Suppressor macrophage treated with lipopolysaccharide for 1 hour (primary cell): ENCODE measurements at regions not wholly inside any gene's neighbourhood (a gene's known extent, or its start where the extent isn't known, plus 50 kb on each side); places are given as distances from the start of the nearest gene placed in this dataset.
A peak's percentile ranks its signal among the peaks of the same experiment; 100 is the strongest.
"Not testable (repeated sequence)": the region's sequence is repeated elsewhere in the genome, so short reads cannot be mapped to it uniquely, and the experiment has no call there.

Source experiments
- DNase-seq, 3 donors: peaks; one replicate each; pipeline ENCODE4 v3.0.0-alpha.2; 2020 to 2022

GRCh38 chr12:11980115-11980514 is 90.6 kb upstream of the BCL2L14 start:
- DNase-seq = peak; percentile 16 to 59 (median 36)

GRCh38 chr12:11981121-11981733 is 89.5 kb upstream of the BCL2L14 start:
- peak; percentile 72 to 98 (median 93) for DNase-seq

- no peak for DNase-seq
Observed at GRCh38 chr12:11984417-11984816, 86.3 kb upstream of the BCL2L14 start.

- DNase-seq = no peak
Observed at GRCh38 chr12:11986165-11986564, 84.6 kb upstream of the BCL2L14 start.

- no peak for DNase-seq
Observed at GRCh38 chr12:11987901-11988300, 82.8 kb upstream of the BCL2L14 start.

GRCh38 chr12:11991604-11992003 is 79.1 kb upstream of the BCL2L14 start:
- no peak for DNase-seq

- no peak for DNase-seq
Observed at GRCh38 chr12:11992515-11992914, 78.2 kb upstream of the BCL2L14 start.

- DNase-seq = not testable (repeated sequence)
Observed at GRCh38 chr12:11998307-11998943, 72.3 kb upstream of the BCL2L14 start.

- DNase-seq = no peak
Observed at GRCh38 chr12:11998944-11999315, 71.8 kb upstream of the BCL2L14 start.

- no peak for DNase-seq
Observed at GRCh38 chr12:12003609-12004008, 67.1 kb upstream of the BCL2L14 start.

- no peak for DNase-seq
Observed at GRCh38 chr12:12004524-12004923, 66.2 kb upstream of the BCL2L14 start.

- DNase-seq = peak in 2 of 3 donors; percentile 30 to 45
Observed at GRCh38 chr12:12007001-12007712, 63.6 kb upstream of the BCL2L14 start.

- DNase-seq = no peak
Observed at GRCh38 chr12:12007713-12008231, 63.0 kb upstream of the BCL2L14 start.

GRCh38 chr12:12008232-12008850 is 62.4 kb upstream of the BCL2L14 start:
- DNase-seq = peak in 2 of 3 donors; percentile 37 to 42

- peak; percentile 80 to 93 (median 87) for DNase-seq
Observed at GRCh38 chr12:12008931-12009611, 61.7 kb upstream of the BCL2L14 start.

GRCh38 chr12:12009749-12010276 is 60.9 kb upstream of the BCL2L14 start:
- not testable (repeated sequence) for DNase-seq

- peak; percentile 90 to 97 (median 94) for DNase-seq
Observed at GRCh38 chr12:12010277-12011039, 60.3 kb upstream of the BCL2L14 start.

- no peak for DNase-seq
Observed at GRCh38 chr12:12011880-12012260, 58.9 kb upstream of the BCL2L14 start.

- DNase-seq = no peak
Observed at GRCh38 chr12:12015073-12015685, 55.6 kb upstream of the BCL2L14 start.

- DNase-seq = peak; percentile 24 to 65 (median 59)
Observed at GRCh38 chr12:12016284-12017100, 54.2 kb upstream of the BCL2L14 start.
